ENCODE measurements at regions not wholly inside any gene's neighbourhood (a gene's known extent, or its start where the extent isn't known, plus 50 kb on each side); places are given as distances from the start of the nearest gene placed in this dataset.

GRCh38 chr5:58274191-58274590 is 185.7 kb downstream of the PLK2 start:
- TF ChIP-seq POLR2A (IDR thresholded peaks at IDR 0.05) (no peak), CTCF (IDR thresholded peaks at IDR 0.05) (no peak)
